ENCODE measurements at regions not wholly inside any gene's neighbourhood (a gene's known extent, or its start where the extent isn't known, plus 50 kb on each side); places are given as distances from the start of the nearest gene placed in this dataset.

- TF ChIP-seq POLR2A (IDR thresholded peaks at IDR 0.05) (no peak), POLR2AphosphoS5 (IDR thresholded peaks at IDR 0.05) (no peak), CTCF (IDR thresholded peaks at IDR 0.05) (no peak)
Measured at GRCh38 chr2:195121341-195121740, 535.7 kb upstream of the SLC39A10 start.

All from breast epithelium (tissue), 3 donors.